HepG2 (cell line): ENCODE measurements at regions not wholly inside any gene's neighbourhood (a gene's known extent, or its start where the extent isn't known, plus 50 kb on each side); places are given as distances from the start of the nearest gene placed in this dataset.

Source experiments
- ATAC-seq: fragments of 200-7000 bp; cut with Tn5 transposase; 3 replicates; pipeline ENCODE4 v1.9.1; 2020; ENCODE audit warnings: mild to moderate bottlenecking, moderate library complexity
- BruUV-seq: library from RNA; stranded (reverse); fragments of 400-500 nt; replicated peaks from 2 replicates; lab custom pipeline; 2021; lab: Mats Ljungman, UMichigan
- CTCF ChIA-PET: fragments of 300-600 bp; formaldehyde crosslinking; extraction: SDS; loops from one replicate; lab custom pipeline; 2021; ENCODE audit warnings: low total read pairs, inconsistent platforms, low intra/inter-chr PET ratio; lab: Yijun Ruan, JAX
- POLR2A ChIA-PET: fragments of 350-600 bp; sonication (Branson Sonifier 250); formaldehyde crosslinking; loops from one replicate; lab custom pipeline; 2020; ENCODE audit warnings: antibody characterized with exemption, inconsistent platforms; lab: Yijun Ruan, JAX
- DNase-seq: peaks from one replicate; pipeline ENCODE4 v3.0.0-alpha.2; 2015; ENCODE audit warnings: low spot score
- FAIRE-seq: peaks from 3 replicates; lab custom pipeline; 2011; peaks lifted over from hg19 to GRCh38; lab: Jason Lieb, UNC
- H2AFZ ChIP-seq: one replicate; pipeline ENCODE4 v1.6.1; 2011; ENCODE audit warnings: low read length, inconsistent platforms
- H3K27ac ChIP-seq: fragments of 300-600 bp; 3 replicates; pipeline ENCODE4 v1.8.0; 2011; ENCODE audit warnings: mixed run types, mild to moderate bottlenecking, mixed read lengths, low read length, inconsistent platforms; ENCODE audit not compliant: insufficient read depth; ENCODE audit errors: extremely low read length
- H3K27me3 ChIP-seq, 2 experiments: fragments of 200-600 bp in 1 of 2; 2 replicates in 1 of 2; 3 replicates in 1 of 2; pipeline versions ENCODE4 v1.6.0 to v1.8.0; 2011; ENCODE audit warnings: low read length in 2 of 2, mild to moderate bottlenecking in 2 of 2, moderate library complexity in 2 of 2, inconsistent platforms in 1 of 2; ENCODE audit not compliant: insufficient read depth in 2 of 2, control insufficient read depth in 1 of 2
- H3K36me3 ChIP-seq, 2 experiments: fragments of 200-600 bp in 1 of 2; replicated peaks in 1 of 2; 2 replicates in 1 of 2; 3 replicates in 1 of 2; pipeline versions ENCODE4 v1.5.1 to v1.8.0; 2011; ENCODE audit warnings: low read length in 2 of 2, inconsistent platforms in 1 of 2; ENCODE audit not compliant: insufficient read depth in 2 of 2, control insufficient read depth in 1 of 2
- H3K4me1 ChIP-seq: 2 replicates; pipeline ENCODE4 v1.5.1; 2012; ENCODE audit warnings: low read length, inconsistent platforms; ENCODE audit not compliant: insufficient read depth
- H3K4me2 ChIP-seq: 2 replicates; pipeline ENCODE4 v1.6.0; 2011; ENCODE audit warnings: low read depth, low read length, inconsistent platforms
- H3K4me3 ChIP-seq, 3 experiments: fragments of 200-600 bp in 1 of 3; sonication (generic), shearing (Covaris generic) in 1 of 3; replicated peaks in 1 of 3; 2 replicates each; pipeline ENCODE4 v1.5.1; 2011 to 2016; ENCODE audit warnings: low read length in 3 of 3, inconsistent platforms in 2 of 3, low read depth in 2 of 3, mild to moderate bottlenecking in 2 of 3, control low read depth in 1 of 3, mixed read lengths in 1 of 3; ENCODE audit not compliant: insufficient read depth in 1 of 3
- H3K79me2 ChIP-seq: one replicate; pipeline ENCODE4 v1.6.1; 2011; ENCODE audit warnings: low read length, inconsistent platforms; ENCODE audit not compliant: insufficient read depth
- H3K9ac ChIP-seq: 2 replicates; pipeline ENCODE4 v1.6.0; 2011; ENCODE audit warnings: mild to moderate bottlenecking, low read depth, low read length, inconsistent platforms; ENCODE audit not compliant: insufficient read depth
- H3K9me3 ChIP-seq: 2 replicates; pipeline ENCODE4 v1.5.1; 2012; ENCODE audit warnings: mild to moderate bottlenecking, low read length
- H4K20me1 ChIP-seq: 2 replicates; pipeline ENCODE4 v1.6.0; 2011; ENCODE audit warnings: inconsistent platforms, mild to moderate bottlenecking, low read length, moderate library complexity; ENCODE audit not compliant: insufficient read depth
- ARNT ChIP-seq: fragments of 450-650 bp; IDR thresholded peaks from 2 replicates; pipeline ENCODE4 v1.6.1; 2017
- GZF1 ChIP-seq: sonication (generic); formaldehyde crosslinking; IDR thresholded peaks from 2 replicates; pipeline ENCODE4 v1.5.1; 2020; ENCODE audit warnings: mild to moderate bottlenecking, missing genetic modification reagents
- MAFG ChIP-seq: sonication (generic); formaldehyde crosslinking; IDR thresholded peaks from 2 replicates; pipeline ENCODE4 v1.5.1; 2020; ENCODE audit warnings: mild to moderate bottlenecking, missing genetic modification reagents
- POLR2AphosphoS5 ChIP-seq: IDR thresholded peaks from 2 replicates; pipeline ENCODE4 v1.6.1; 2012; ENCODE audit warnings: low read depth, low read length
- PPARG ChIP-seq: conservative IDR thresholded peaks from 2 replicates; pipeline ENCODE4 v1.6.1; 2016; ENCODE audit warnings: missing biosample characterization, missing genetic modification reagents
- ZNF33A ChIP-seq: sonication (generic); formaldehyde crosslinking; IDR thresholded peaks from 2 replicates; pipeline ENCODE4 v1.5.1; 2020; ENCODE audit warnings: missing genetic modification reagents, mild to moderate bottlenecking, moderate library complexity, borderline replicate concordance
- ZNF839 ChIP-seq: sonication (generic); formaldehyde crosslinking; IDR thresholded peaks from 2 replicates; pipeline ENCODE4 v1.4.0; 2020; ENCODE audit warnings: missing genetic modification reagents, mild to moderate bottlenecking, borderline replicate concordance
- WGBS: methylation state at CpG from one replicate; pipeline ENCODE4 v1.1.6; 2017; ENCODE audit warnings: low lambda C conversion rate; 5-methylcytosine and 5-hydroxymethylcytosine counted together
- in situ Hi-C: cut with HindIII; loops from 2 replicates; pipeline ENCODE4 v1.10.0; 2017; ENCODE audit warnings: low pct_unique_long_range_greater_than_20kb; ENCODE audit not compliant: extremely low pct_ligation_motif_present
- intact Hi-C: fragments of 100-400 bp; cut with micrococcal nuclease; formaldehyde crosslinking; loops from one replicate; pipeline ENCODE4 v1.10.0; 2022; ENCODE audit not compliant: unreplicated experiment
- TF ChIP-seq, protein P1 (sequence below): sonication (generic); formaldehyde crosslinking; IDR thresholded peaks from 2 replicates; pipeline ENCODE4 v1.5.1; 2020; ENCODE audit warnings: mild to moderate bottlenecking, missing genetic modification reagents, moderate library complexity

DNA sequence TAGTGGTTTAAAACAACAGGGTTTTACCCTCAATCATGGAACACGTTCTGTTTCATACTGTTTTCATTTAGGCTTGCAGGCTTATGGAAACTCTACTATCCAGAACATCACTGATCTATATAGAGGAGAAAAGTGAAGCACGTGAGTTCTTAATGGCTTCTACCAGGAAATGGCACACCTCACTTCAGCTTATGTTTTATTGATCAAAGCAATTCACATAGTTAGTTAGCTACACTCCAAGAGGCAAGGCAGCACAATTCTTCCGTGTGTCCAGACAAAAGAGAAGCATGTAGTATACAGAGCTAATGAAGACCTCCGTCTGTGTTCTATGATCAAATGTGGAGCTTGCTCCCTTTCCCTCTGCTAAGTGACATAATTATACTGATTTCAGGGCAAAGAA, 353.3 kb upstream of the CD180 start:
- Histone ChIP-seq H3K4me3 (no peak overlapping the region), H3K4me2 (no peak overlapping the region), H3K36me3 (no peaks in the 10 kb centered on the region)
- ChIA-PET POLR2A (no interaction called here), CTCF (no interaction called here)
- intact Hi-C loops = no loop called here
- TF ChIP-seq, protein P1, sequence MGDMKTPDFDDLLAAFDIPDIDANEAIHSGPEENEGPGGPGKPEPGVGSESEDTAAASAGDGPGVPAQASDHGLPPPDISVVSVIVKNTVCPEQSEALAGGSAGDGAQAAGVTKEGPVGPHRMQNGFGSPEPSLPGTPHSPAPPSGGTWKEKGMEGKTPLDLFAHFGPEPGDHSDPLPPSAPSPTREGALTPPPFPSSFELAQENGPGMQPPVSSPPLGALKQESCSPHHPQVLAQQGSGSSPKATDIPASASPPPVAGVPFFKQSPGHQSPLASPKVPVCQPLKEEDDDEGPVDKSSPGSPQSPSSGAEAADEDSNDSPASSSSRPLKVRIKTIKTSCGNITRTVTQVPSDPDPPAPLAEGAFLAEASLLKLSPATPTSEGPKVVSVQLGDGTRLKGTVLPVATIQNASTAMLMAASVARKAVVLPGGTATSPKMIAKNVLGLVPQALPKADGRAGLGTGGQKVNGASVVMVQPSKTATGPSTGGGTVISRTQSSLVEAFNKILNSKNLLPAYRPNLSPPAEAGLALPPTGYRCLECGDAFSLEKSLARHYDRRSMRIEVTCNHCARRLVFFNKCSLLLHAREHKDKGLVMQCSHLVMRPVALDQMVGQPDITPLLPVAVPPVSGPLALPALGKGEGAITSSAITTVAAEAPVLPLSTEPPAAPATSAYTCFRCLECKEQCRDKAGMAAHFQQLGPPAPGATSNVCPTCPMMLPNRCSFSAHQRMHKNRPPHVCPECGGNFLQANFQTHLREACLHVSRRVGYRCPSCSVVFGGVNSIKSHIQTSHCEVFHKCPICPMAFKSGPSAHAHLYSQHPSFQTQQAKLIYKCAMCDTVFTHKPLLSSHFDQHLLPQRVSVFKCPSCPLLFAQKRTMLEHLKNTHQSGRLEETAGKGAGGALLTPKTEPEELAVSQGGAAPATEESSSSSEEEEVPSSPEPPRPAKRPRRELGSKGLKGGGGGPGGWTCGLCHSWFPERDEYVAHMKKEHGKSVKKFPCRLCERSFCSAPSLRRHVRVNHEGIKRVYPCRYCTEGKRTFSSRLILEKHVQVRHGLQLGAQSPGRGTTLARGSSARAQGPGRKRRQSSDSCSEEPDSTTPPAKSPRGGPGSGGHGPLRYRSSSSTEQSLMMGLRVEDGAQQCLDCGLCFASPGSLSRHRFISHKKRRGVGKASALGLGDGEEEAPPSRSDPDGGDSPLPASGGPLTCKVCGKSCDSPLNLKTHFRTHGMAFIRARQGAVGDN (CRISPR knock-in tag) = no peak
- TF ChIP-seq GZF1 (CRISPR knock-in tag) (no peak), POLR2AphosphoS5 (no peak), PPARG (CRISPR knock-in tag) (no peak), MAFG (no peak), ZNF33A (CRISPR knock-in tag) (no peak), ZNF839 (CRISPR knock-in tag) (no peak), ARNT (no peak)
- TF ChIP-seq, all 625 proteins: peak for 0
- FAIRE-seq (no peak), DNase-seq (no peak), ATAC-seq (no peak)
- no peaks in the 10 kb centered on the region; a peak in 1 of 5 replicates for H3K27me3 ChIP-seq
- in situ Hi-C loops = no loop called here
- H3K27ac ChIP-seq = no peak overlapping the region
- WGBS = 42% methylated on average over 4 of the region's 4 CpGs
- no TSS peak for BruUV-seq
- H3K9ac ChIP-seq = no peak overlapping the region
- no peaks in the 10 kb centered on the region for H3K9me3 ChIP-seq
- H3K4me1 ChIP-seq = peaks cover 13% of the 10 kb centered on the region
- H3K79me2 ChIP-seq = no peaks in the 10 kb centered on the region
- H2AFZ ChIP-seq = no peak overlapping the region
- no peaks in the 10 kb centered on the region for H4K20me1 ChIP-seq
